ENCODE measurements at regions not wholly inside any gene's neighbourhood (a gene's known extent, or its start where the extent isn't known, plus 50 kb on each side); places are given as distances from the start of the nearest gene placed in this dataset.

GRCh38 chr13:40232311-40233040, 434.0 kb downstream of the FOXO1 start:
- no peaks in the 10 kb centered on the region for H3K36me3 ChIP-seq
- no peak overlapping the region for H3K9ac ChIP-seq (ENCODE audit: low read depth in 2 of 2, low read length in 2 of 2)
- no peak overlapping the region for H3K4me3 ChIP-seq
- H3K9me3 ChIP-seq = no peaks in the 10 kb centered on the region
- no peak for DNase-seq
- no peak for TF ChIP-seq CTCF (IDR thresholded peaks at IDR 0.05)
- intact Hi-C loops (cut with DNase I) = no loop called here
- no peak overlapping the region for H3K27ac ChIP-seq
- no peaks in the 10 kb centered on the region for H3K4me1 ChIP-seq
- no peaks in the 10 kb centered on the region for H3K27me3 ChIP-seq

GRCh38 chr13:40233731-40234195, 432.7 kb downstream of the FOXO1 start:
- no peak overlapping the region for H3K9ac ChIP-seq (ENCODE audit: low read depth in 2 of 2, low read length in 2 of 2)
- intact Hi-C loops (cut with DNase I) = no loop called here
- no peaks in the 10 kb centered on the region for H3K27me3 ChIP-seq
- no peak for TF ChIP-seq CTCF (IDR thresholded peaks at IDR 0.05)
- no peak for DNase-seq
- H3K9me3 ChIP-seq = no peaks in the 10 kb centered on the region
- H3K4me1 ChIP-seq = no peaks in the 10 kb centered on the region
- H3K36me3 ChIP-seq = no peaks in the 10 kb centered on the region
- H3K27ac ChIP-seq = no peak overlapping the region
- H3K4me3 ChIP-seq = no peak overlapping the region

GRCh38 chr13:40235160-40235796, 431.2 kb downstream of the FOXO1 start:
- Histone ChIP-seq H3K27ac (no peak overlapping the region), H3K4me1 (no peaks in the 10 kb centered on the region), H3K27me3 (no peaks in the 10 kb centered on the region), H3K36me3 (no peaks in the 10 kb centered on the region), H3K9ac (ENCODE audit: low read depth in 2 of 2, low read length in 2 of 2) (no peak overlapping the region), H3K9me3 (no peaks in the 10 kb centered on the region), H3K4me3 (no peak overlapping the region)
- intact Hi-C loops (cut with DNase I) = no loop called here
- no peak for DNase-seq
- TF ChIP-seq CTCF (IDR thresholded peaks at IDR 0.05) = no peak

GRCh38 chr13:40236566-40237168, 429.8 kb downstream of the FOXO1 start:
- no peaks in the 10 kb centered on the region for H3K36me3 ChIP-seq
- no peak overlapping the region for H3K9ac ChIP-seq (ENCODE audit: low read depth in 2 of 2, low read length in 2 of 2)
- H3K4me1 ChIP-seq = no peaks in the 10 kb centered on the region
- no peak for DNase-seq
- no peak for TF ChIP-seq CTCF (IDR thresholded peaks at IDR 0.05)
- H3K4me3 ChIP-seq = no peak overlapping the region
- no peaks in the 10 kb centered on the region for H3K9me3 ChIP-seq
- no peak overlapping the region for H3K27ac ChIP-seq
- intact Hi-C loops (cut with DNase I) = no loop called here
- no peaks in the 10 kb centered on the region for H3K27me3 ChIP-seq

GRCh38 chr13:40238761-40239160, 427.7 kb downstream of the FOXO1 start:
- intact Hi-C loops (cut with DNase I) = no loop called here
- Histone ChIP-seq H3K9me3 (no peaks in the 10 kb centered on the region), H3K9ac (ENCODE audit: low read depth in 2 of 2, low read length in 2 of 2) (no peak overlapping the region), H3K4me3 (no peak overlapping the region), H3K36me3 (no peaks in the 10 kb centered on the region), H3K4me1 (no peaks in the 10 kb centered on the region), H3K27ac (no peak overlapping the region), H3K27me3 (no peaks in the 10 kb centered on the region)
- DNase-seq = no peak
- TF ChIP-seq CTCF (IDR thresholded peaks at IDR 0.05) = no peak

Measured in colonic mucosa (tissue), 4 donors.